WI38 (cell line): ENCODE measurements at regions not wholly inside any gene's neighbourhood (a gene's known extent, or its start where the extent isn't known, plus 50 kb on each side); places are given as distances from the start of the nearest gene placed in this dataset.

Experiments
- H3K4me3 ChIP-seq: 2 replicates; pipeline ENCODE4 v1.5.1; 2011; ENCODE audit warnings: low read depth, mild to moderate bottlenecking, control low read depth, low read length
- TF ChIP-seq, protein P1 (sequence below): IDR thresholded peaks from 2 replicates; pipeline ENCODE4 v1.5.1; 2012; ENCODE audit warnings: low read depth, mild to moderate bottlenecking, control low read depth, low read length

DNA sequence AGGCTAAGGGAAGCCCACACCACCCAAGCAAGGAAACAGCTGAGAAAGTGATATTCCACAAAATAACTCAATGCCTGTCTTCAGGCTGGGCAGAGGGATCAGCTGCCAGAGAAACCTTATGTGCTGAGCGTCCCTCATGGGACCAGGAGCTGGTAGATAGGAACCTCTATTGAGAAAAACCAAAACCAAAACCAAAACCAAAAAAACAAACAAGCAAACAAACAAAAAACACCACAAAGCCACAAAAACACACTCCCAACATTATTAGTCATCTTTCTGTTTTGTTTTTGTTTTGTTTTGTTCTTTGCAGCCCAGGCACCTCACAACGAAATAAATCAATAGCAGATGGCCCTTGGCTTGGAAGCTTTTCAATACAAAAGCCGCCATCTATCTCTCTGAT lies 760.8 kb upstream of the CELF2 start:
- no peak overlapping the region for H3K4me3 ChIP-seq
- TF ChIP-seq, protein P1, sequence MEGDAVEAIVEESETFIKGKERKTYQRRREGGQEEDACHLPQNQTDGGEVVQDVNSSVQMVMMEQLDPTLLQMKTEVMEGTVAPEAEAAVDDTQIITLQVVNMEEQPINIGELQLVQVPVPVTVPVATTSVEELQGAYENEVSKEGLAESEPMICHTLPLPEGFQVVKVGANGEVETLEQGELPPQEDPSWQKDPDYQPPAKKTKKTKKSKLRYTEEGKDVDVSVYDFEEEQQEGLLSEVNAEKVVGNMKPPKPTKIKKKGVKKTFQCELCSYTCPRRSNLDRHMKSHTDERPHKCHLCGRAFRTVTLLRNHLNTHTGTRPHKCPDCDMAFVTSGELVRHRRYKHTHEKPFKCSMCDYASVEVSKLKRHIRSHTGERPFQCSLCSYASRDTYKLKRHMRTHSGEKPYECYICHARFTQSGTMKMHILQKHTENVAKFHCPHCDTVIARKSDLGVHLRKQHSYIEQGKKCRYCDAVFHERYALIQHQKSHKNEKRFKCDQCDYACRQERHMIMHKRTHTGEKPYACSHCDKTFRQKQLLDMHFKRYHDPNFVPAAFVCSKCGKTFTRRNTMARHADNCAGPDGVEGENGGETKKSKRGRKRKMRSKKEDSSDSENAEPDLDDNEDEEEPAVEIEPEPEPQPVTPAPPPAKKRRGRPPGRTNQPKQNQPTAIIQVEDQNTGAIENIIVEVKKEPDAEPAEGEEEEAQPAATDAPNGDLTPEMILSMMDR: no peak

DNA sequence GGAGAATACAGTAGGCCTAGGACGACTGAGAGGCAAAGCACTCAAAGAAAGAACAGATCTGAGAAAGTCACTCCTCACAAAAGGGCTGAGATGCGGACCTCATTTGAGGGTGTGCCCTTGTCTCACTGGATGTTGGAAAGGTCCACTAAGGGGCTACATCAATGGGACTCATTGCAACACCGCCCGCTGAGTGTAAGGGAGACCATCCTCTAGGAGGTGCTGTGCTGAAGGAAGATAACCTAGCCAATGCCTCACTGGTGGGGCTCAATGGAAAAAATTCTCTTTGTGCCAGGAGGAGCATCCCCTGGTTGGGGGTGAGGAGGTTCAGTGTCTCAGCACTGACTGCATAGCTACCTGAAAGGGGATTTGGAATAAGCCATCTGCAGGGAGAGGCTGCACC lies 758.7 kb upstream of the CELF2 start:
- TF ChIP-seq, protein P1: no peak

DNA sequence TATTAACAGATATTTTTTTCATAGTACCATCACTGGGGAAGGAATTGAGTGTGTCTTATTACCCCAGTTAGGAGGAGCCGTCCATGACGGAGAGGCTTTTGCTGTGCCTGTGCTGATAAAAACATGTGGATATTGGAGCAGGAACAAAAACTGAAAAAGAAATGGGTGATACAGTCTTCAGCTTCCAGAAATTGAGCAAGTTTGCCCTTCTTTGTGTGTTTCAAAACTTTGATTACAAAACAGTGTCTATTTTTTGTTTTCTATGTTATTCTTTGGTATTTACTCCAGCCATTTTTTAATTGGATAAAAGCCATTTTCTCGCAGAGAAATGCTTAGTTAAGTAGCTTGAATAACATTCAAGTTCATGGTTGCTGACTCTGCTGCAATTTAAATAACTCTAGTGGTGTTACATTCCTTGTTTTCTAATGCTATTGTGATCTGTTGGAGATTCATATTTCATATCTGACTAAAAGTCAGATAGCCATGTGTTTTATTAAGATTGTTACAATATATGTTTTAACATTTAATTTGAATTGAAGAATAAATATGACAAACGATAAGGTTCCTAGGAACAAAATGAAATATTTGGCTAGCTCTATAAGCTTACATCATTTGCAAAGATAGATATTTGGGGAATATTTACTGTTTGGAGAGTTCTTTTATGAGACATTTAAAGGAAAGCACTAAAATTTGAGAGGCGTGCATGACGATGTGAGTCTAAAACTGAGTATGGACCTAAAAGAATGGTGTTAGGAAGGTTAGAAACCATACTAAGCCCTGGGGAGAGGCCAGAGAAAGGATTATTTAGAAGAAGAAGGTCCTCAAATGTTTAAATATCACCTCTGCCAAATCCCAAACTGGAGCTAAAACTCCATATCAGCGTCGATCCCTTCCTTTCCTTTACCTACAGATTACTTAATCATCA lies 747.3 kb upstream of the CELF2 start:
- H3K4me3 ChIP-seq: no peak overlapping the region
- TF ChIP-seq, protein P1: no peak

More for the DNA sequence above, 758.7 kb upstream of the CELF2 start:
- no peak overlapping the region for H3K4me3 ChIP-seq

DNA sequence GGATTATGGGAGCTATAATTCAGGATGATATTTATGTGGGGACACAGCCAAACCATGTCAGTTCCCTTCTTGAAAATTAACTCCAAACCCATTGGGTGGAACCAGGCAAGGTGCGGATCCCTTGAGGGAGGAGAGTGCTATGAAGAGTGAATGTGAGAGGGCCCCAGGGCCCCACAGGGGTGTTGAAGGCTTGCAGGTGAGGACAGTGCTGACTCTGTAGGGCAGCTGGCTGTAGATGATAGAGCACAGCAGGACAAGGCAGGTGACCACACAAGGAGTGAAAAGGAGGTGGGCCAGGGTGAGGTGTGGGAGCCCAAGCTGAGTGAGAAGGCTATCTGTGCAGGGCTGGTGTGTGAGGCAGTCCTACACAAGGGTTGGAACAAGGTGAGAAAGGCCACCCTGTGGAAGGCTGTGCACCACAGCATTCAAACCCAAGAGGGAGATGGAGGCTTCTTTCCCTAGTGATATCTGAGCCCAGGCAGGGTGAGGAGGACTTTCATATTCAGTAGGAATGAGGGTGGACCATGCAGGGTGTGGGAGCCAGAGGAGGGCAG lies 746.0 kb upstream of the CELF2 start:
- TF ChIP-seq, protein P1: no peak
- H3K4me3 ChIP-seq: no peak overlapping the region

DNA sequence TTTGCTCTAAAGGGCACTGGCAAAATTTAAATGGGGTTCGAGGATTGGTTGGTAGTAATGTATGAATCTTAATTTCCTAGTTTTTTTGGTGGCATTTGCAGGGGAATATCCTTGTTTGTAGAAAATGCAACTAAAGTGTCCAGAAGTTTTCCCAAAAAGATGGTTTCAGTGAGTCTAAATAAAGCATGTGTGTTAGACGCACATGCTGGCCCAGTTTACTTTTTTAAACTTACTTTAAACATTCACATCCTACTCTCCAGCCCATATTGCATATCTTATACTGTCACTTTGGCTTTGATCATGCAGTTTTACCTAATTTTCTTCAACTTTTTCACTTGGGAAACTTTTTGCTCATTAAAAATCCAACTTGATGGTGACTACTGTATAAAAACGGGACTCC lies 744.0 kb upstream of the CELF2 start:
- H3K4me3 ChIP-seq: no peak overlapping the region
- TF ChIP-seq, protein P1: no peak

DNA sequence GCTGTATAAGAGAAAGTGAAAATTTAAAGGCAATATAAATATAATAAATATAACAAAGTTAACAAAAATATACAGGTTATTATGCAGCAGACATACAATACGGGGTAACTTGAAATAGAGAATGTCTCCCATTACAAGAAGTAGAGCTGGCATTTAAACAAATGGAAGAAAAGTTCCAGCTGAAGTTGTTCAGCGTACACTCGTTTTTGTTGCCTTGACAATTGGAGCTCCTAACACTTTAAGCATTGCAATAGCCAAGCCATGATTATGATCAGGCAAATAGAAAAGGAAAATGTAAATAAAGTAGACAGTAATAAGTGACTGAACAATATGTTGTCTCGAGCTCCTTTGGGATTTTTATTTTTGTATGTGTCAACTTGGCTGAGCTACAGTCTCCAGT lies 737.8 kb upstream of the CELF2 start:
- H3K4me3 ChIP-seq: no peak overlapping the region
- TF ChIP-seq, protein P1: no peak

DNA sequence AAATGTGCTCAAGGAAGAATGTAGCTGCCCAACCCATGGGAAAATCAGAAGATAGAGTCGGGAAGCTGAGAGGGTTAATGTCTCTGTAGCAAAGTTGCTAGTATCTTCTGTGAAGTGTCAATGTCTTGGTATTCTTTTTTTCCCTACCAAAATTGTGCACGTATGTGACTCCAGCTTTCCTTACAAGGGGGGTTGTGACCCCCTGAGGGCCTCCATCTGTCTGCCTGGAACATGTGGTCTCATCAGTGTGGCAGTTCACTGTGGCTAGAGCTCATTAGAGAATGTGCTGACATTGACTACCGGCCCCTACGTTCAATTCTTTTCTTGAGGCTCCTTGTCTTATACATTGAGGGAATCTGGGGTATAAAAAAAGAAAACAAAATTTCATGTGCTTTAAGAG lies 725.2 kb upstream of the CELF2 start:
- TF ChIP-seq, protein P1: no peak

More for the DNA sequence above, 725.2 kb upstream of the CELF2 start:
- no peak overlapping the region for H3K4me3 ChIP-seq
